ENCODE measurements at regions not wholly inside any gene's neighbourhood (a gene's known extent, or its start where the extent isn't known, plus 50 kb on each side); places are given as distances from the start of the nearest gene placed in this dataset.

GRCh38 chr7:18337048-18337809, 158.3 kb upstream of the HDAC9 start:
- no peak for TF ChIP-seq CTCF (IDR thresholded peaks at IDR 0.05 in 2 of 3, conservative IDR thresholded peaks at IDR 0.05 in 1 of 3; ENCODE audit: borderline replicate concordance in 1 of 3, insufficient read depth in 1 of 3, low read depth in 2 of 3, low read length in 2 of 3)
- TF ChIP-seq ZNF274 (IDR thresholded peaks at IDR 0.05; ENCODE audit: low read depth, low read length), result no peak
- no peak for TF ChIP-seq SP1 (IDR thresholded peaks at IDR 0.05; ENCODE audit: low read depth)
- no peak for TF ChIP-seq POLR2A (IDR thresholded peaks at IDR 0.05; ENCODE audit: borderline replicate concordance, extremely low read depth, insufficient read depth, insufficient read length)
- no peak for TF ChIP-seq TCF7L2 (IDR thresholded peaks at IDR 0.05; ENCODE audit: borderline replicate concordance, extremely low read depth, insufficient read depth, insufficient read length)
- no peak for TF ChIP-seq RAD21 (IDR thresholded peaks at IDR 0.05; ENCODE audit: low read depth)
- TF ChIP-seq EZH2phosphoT487 (IDR thresholded peaks at IDR 0.05; ENCODE audit: borderline replicate concordance), result no peak
